ENCODE measurements at regions not wholly inside any gene's neighbourhood (a gene's known extent, or its start where the extent isn't known, plus 50 kb on each side); places are given as distances from the start of the nearest gene placed in this dataset.
A peak's percentile ranks its signal among the peaks of the same experiment; 100 is the strongest.

DNA sequence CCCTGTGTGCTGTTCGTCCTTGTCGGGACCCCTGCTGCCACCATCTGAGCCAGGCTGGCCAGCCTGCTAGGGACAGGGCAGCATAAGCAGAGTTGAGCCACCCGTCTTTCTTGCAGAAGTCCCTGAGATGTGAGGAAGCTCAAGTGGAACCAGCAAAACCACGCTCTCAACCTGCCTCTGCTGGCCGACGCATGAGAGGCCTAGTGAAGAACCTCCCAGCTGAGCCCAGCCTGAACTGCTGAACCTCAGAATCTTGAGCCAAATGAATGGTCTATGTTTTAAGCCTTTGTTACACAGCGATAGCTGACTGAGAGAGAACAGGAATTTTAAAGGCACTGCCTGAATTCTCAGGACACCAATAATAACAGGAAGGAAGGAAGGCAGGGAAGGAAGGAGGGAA is 98.9 kb upstream of the ADRA2C start:
- no peak for DNase-seq

- DNase-seq, result no peak
These were observed 99.9 kb upstream of the ADRA2C start for GRCh38 chr4:3666263-3666662.

DNA sequence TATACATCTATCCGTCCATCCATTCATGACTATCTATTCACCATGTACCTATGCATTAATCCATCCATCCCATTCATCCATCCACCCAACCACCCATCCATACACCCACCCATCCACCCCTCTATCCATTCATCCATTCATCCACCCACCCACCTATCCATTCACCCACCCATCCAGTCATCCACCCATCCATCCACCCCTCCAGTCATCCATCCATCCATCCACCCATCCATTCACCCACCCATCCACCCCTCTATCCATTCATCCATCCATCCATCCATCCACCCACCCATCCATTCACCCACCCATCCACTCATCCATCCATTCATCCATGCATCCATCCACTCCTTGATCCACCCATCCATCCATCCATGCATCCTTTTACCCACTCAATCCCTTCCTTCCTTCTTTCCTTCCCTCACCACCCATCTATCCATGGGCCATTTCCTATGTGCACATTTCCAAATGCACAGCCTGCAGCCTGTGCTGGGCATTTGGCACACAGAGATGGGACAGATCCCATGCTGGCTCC is 100.8 kb upstream of the ADRA2C start:
- no peak for DNase-seq

GRCh38 chr4:3663791-3664190 is 102.4 kb upstream of the ADRA2C start:
- DNase-seq, result no peak

DNA sequence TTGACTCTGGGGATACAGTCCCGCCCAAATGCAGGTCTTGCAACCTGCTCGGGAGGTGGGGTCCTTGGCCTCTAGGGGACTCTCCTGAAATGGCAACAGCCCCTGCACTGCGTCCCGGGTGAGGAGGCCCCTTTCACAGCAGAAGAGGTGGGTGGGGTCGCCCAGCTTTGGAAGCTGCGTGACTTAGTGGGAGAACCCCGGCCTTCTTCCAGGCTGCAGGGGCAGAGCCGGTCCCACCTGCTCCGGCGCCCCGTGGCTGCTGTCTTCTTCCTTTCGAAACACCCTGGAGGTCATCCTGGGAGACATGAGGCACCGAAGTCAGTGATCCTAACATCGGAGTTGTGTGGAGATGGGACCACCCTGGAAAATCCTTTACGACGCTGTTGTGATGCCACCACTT is 103.7 kb upstream of the ADRA2C start:
- DNase-seq, result no peak

GRCh38 chr4:3661989-3662388 is 104.2 kb upstream of the ADRA2C start:
- no peak for DNase-seq

GRCh38 chr4:3660928-3661515 is 105.2 kb upstream of the ADRA2C start:
- DNase-seq, result no peak

- DNase-seq, result peak; percentile 76
These were observed 105.9 kb upstream of the ADRA2C start for GRCh38 chr4:3660086-3660927.

DNA sequence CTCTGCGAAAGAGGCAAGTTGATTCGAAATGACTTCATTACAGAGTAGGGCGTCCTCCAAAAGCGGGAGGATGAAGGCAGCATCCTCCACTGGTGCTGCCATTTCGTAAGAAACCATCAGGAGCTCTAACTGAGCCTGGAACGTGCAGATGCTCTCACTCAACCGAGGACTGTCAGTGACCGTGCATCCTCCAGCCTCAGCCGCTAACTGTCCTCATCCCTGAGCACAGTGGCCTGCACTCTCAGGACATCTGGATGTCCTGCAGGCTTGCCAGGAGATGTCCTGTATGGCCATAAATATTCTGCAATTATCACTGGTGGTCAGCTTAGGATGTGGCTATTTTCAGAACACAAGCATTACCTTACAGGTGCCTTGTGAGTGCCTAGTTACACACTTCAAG is 107.1 kb upstream of the ADRA2C start:
- DNase-seq, result peak; percentile 3

GRCh38 chr4:3658530-3658913 is 107.7 kb upstream of the ADRA2C start:
- peak; percentile 83 for DNase-seq

GRCh38 chr4:3657902-3658529 is 108.2 kb upstream of the ADRA2C start:
- peak; percentile 51 for DNase-seq

GRCh38 chr4:3656416-3657356 is 109.5 kb upstream of the ADRA2C start:
- peak; percentile 81 for DNase-seq

DNA sequence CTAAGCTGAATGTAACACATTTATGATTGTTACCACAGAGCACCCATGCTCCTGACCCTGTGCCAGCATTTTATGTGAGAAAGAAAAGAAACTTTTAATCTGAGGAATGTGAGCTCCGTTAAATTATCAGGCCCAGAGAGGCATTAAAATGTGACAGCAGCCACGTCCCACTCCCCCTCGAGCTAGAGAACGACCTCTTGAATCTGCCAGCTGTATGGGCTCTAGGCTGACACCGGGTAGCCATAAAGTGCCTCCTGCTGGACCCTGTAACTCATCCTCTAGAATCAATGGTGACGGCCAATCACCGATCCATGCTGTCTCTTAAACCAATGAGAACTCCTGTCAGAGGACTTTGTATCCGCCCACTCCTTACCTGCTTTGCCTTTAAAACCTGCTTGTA is 110.2 kb upstream of the ADRA2C start:
- peak; percentile 80 for DNase-seq

GRCh38 chr4:3655485-3655884 is 110.7 kb upstream of the ADRA2C start:
- DNase-seq, result peak; percentile 47

GRCh38 chr4:3654036-3654807 is 112.0 kb upstream of the ADRA2C start:
- no peak for DNase-seq

DNA sequence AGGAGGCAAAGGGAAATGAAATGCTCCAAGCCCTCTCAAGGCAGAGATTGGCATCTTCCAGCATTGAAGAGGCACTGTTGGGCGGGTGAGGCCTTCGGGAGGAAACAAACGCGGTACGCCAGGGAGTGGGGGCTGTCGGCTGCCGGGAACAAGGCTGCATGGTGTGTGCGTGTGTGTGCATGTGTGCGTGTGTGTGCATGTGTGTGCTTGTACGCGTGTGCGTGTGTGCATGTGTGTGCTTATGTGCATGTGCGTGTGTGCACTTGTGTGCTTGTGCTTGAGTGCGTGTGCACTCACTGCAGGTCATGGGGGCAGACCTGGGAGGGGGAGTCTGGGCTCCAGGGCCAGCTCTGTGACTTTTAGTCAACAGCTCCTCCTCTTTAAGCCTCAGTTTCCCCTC is 113.6 kb upstream of the ADRA2C start:
- DNase-seq, result no peak

- no peak for DNase-seq
These were observed 114.8 kb upstream of the ADRA2C start for GRCh38 chr4:3651267-3651845.

DNA sequence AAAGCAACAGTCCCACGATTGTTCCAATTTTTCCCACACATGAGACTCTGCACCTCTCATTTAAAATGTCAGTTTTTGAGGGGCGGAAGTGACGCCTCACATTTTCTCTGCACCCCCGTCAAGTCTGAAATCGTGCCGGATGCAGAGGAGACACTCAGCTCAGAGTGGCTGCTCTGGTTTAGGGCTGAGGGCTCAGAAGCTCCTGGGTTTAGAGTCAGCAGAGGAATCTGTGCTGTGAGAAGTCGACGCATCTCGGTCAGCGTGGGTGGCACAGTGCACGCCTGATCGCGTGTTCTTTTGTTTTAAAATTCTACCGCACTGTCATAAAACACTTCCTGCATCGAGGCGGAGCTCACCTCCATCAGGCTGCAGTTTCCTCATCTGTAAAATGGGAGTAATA is 116.7 kb upstream of the ADRA2C start:
- no peak for DNase-seq

- no peak for DNase-seq
These were observed 116.5 kb upstream of the LRPAP1 start for GRCh38 chr4:3648731-3649130.

- DNase-seq, result no peak
These were observed 116.0 kb upstream of the LRPAP1 start for GRCh38 chr4:3648195-3648594.

- no peak for DNase-seq
These were observed 115.2 kb upstream of the LRPAP1 start for GRCh38 chr4:3647421-3647820.

Data from NCI-H345 (cell line).